GM19455 (cell line): ENCODE measurements at regions not wholly inside any gene's neighbourhood (a gene's known extent, or its start where the extent isn't known, plus 50 kb on each side); places are given as distances from the start of the nearest gene placed in this dataset.
"Not testable (repeated sequence)": the region's sequence is repeated elsewhere in the genome, so short reads cannot be mapped to it uniquely, and the experiment has no call there.

ENCODE experiments used
- ATAC-seq: cut with Tn5 transposase; IDR thresholded peaks from one replicate; pipeline ENCODE4 v1.9.1; 2021; ENCODE audit not compliant: unreplicated experiment

DNA sequence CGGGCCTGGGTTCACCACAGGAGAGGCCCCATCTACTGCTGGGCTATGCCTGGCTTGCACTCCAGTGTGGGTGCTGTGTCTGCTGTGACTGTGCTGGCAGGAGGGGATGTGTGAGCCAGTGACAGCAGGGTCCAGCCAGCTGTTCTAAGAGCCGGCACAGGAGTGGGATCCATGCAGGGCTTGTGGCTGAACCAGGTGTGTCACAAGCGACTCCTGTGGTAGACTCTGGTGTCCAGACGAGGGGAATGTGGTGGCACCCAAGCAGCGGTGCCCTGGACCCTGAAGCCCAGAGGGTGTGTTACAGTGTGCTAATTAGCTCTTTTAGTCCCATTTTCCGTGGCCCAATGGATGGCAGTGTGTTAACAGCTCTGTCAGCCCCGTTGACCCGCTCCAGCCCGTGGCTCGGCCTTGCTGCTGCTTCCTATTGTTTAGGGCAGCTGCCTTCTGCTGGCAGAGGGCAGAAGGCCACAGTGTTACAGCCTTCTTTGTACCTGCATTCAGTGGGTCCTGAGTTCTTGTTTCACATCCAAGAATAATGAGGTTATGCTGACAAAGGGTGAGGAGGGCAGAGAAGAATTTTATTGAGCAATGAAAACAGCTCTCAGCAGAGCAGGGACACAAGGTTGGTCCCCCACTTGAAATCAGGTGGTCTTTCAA lies 78.5 kb upstream of the RNU6-1 start:
- no peak for ATAC-seq

DNA sequence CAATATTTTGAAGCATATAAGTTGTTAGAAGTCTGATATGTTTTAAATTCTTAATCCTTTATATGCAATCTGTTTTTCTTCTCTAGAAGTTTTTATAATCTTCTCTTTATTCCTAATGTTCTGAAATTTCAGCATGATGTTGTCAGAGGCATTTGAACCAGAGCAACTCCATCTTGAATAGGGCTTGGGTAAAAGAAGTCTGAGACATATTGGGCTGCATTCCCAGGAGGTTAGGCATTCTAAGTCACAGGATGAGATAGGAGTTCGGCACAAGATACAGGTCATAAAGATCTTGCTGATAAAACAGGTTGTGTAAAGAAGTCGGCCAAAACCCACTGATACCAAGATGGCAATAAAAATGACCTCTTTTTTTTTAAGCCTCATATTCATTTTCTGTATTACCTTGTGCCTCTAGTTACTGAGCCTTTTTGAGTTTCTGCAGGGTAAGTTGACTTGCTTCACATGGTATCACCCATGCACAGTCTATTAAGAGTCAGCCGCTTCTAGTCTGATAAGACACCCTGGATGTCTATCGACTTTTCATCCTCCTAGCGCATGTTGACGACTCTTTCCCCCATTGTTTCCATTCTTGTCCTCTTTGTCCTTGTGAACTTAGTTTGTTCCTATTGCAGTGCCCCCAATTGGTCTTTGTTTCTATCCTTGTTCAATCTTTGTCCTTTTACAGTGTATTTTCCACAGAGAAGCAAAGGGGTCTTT lies 80.8 kb upstream of the RNU6-1 start:
- ATAC-seq: no peak

DNA sequence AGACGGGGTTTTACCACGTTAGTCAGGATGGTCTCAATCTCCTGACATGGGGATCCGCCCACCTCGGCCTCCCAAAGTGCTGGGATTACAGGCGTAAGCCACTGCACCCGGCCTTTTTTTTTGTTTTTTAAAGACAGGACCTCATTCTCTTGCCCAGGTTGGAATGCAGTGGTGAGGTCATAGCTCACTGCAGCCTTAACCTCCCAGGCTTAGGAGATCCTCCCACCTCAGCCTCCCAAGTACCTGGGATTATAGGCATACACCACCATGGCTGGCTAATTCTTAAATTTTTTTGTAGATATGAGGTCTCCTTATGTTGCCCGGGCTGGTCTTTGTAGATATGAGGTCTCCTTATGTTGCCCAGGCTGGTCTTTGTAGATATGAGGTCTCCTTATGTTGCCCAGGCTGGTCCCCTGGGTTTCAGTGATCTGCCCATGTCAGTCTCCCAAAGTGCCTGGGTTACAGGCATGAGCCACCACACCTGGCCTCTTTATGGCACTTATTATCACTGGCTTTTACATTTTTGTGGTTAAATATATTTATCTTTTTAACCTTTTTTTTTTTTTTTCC lies 82.3 kb upstream of the RNU6-1 start:
- ATAC-seq: no peak

DNA sequence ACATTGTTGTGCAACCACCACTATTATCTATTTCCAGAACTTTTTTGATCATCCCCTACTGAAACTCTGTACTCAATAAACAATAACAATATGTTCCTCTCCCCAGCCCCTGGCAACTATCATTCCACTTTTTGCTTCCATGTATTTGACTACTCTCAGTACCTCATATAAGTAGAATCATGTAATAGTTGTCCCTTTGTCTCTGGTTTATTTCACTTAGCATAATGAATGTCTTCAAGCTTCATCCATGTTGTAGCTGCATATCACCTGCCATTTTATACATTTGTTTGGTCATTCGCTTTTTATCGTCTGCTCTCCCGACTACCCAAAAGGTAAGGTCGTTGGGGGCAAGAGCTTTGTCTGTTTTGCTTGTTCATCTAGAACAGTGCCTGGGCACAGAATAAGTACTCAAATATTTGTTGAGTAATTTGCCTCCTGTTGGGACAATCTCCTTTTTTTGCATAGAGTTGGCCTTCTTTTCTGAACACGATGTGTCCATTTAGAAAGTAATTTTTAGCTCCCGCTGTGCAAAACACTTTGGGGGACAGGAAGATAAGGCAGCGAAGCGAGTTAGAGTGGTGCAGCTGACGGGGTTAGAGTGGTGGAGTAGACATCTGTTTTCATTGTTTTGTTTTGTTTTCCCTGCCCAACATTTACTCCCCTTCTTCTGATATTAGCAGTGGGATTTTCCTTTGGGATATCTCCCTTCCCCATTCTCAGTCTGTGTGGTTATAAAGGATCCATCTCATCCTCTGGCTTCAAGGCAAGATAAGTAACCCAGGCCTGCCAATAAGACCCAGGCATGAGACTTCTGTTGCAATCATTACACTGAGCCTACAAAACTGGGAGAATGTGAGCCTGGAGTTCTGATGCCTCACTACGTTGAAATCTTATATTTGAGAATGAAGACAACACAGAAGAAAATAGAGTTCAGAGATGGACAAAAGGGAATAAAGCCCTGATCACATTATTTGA lies 83.4 kb upstream of the RNU6-1 start:
- no peak for ATAC-seq

- ATAC-seq: no peak
Observed at GRCh38 chr15:67924359-67924974, 84.6 kb upstream of the RNU6-1 start.

GRCh38 chr15:67925182-67925581 lies 85.3 kb upstream of the RNU6-1 start:
- ATAC-seq: no peak

GRCh38 chr15:67927501-67928168 lies 87.8 kb upstream of the RNU6-1 start:
- no peak for ATAC-seq

DNA sequence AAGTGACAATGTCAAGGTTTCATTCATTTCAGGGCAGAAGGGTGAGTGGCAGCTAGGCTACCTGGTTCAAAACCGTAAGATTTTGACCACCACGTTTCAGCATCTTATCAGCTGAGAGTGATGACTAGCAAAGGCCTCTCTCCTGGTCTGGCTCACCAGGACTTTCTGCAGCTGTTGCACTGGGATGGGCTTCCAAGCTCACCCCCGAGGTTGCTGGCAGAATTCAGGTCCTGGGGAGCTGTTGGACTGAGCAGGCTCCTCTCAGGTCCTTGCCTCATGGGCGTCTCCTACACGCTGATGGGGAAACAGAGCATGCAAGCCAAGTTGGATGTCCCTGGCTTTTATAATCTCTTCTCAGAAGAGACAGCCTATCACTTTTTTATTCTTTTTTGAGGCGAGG lies 88.8 kb upstream of the RNU6-1 start:
- ATAC-seq: no peak

- no peak for ATAC-seq
Observed at GRCh38 chr15:67930720-67931119, 90.9 kb upstream of the RNU6-1 start.

- ATAC-seq: no peak
Observed at GRCh38 chr15:67931861-67932260, 92.0 kb upstream of the RNU6-1 start.

- not testable (repeated sequence) for ATAC-seq
Observed at GRCh38 chr15:67934126-67934525, 94.3 kb upstream of the RNU6-1 start.

- ATAC-seq: no peak
Observed at GRCh38 chr15:67935244-67935643, 95.4 kb upstream of the RNU6-1 start.

DNA sequence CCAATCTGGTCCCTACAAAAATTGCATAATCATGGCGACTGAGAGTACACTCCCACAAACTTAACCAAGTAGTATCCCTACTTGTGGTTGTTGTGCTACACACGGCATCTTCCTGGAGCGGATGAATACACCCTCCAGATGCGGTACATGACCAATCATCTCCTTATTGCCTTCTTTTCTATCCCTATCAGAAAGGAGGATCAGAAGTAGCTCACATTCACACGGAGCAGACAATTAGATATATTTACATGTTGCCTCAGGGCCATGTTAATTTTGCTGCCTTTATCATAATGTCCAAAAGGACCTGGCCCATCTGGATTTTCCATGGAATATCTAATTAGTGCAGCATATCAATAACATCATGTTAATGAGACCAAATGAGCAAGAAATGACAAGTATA lies 96.4 kb upstream of the RNU6-1 start:
- ATAC-seq: no peak

GRCh38 chr15:67937153-67937761 lies 97.4 kb upstream of the RNU6-1 start:
- no peak for ATAC-seq

DNA sequence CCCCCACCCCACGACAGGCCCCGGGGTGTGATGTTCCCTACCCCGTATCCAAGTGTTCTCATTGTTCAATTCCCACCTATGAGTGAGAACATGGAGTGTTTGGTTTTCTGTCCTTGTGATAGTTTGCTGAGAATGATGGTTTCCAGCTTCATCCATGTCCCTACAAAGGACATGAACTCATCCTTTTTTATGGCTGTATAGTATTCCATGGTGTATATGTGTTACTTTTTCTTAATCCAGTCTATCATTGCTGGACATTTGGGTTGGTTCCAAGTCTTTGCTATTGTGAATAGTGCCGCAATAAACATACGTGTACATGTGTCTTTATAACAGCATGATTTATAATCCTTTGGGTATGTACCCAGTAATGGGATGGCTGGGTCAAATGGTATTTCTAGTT lies 99.3 kb upstream of the RNU6-1 start:
- ATAC-seq: not testable (repeated sequence)

- ATAC-seq: not testable (repeated sequence)
Observed at GRCh38 chr15:67939588-67940323, 99.9 kb upstream of the RNU6-1 start.

DNA sequence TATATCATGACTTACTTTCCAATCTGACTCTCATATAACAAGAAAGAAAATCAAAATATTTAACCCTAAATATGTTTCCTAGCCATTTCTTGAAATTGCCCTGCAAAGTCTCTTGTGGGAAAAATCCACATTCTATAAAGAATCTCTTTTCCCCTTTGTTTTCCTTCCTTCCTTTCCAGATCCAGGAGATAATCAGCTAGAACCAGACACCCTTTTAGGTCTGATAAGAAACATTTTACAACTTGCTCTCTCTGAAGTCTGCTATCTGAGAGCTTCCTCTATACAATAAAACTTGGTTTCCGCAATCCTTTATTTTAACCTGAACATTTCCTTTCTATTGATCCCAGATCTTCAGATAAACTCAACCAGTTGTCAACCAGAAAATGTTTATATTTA lies 100.5 kb upstream of the RNU6-1 start:
- ATAC-seq: no peak

GRCh38 chr15:67941648-67942310 lies 101.9 kb upstream of the RNU6-1 start:
- no peak for ATAC-seq

DNA sequence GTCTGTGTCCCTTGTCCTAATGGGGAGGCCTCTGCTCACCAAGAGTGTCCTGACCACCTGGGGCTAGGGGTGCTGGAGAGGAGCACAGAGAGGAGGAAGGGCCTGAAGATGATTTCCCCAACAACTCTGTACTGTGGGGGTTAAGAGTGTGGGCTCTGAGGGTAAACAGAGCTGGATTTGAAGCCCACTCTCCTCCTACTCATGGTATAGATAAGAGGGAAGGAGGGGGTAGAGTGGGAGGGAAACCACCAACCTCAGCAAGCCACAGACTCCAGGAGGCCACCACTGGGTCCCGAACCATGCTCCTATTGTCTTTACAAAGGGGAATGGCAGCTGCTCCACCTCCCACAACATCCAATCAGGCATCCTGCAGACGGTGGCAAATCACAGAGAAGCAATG lies 103.6 kb upstream of the RNU6-1 start:
- ATAC-seq: no peak
